DOHH2 (cell line): ENCODE measurements at regions not wholly inside any gene's neighbourhood (a gene's known extent, or its start where the extent isn't known, plus 50 kb on each side); places are given as distances from the start of the nearest gene placed in this dataset.
A peak's percentile ranks its signal among the peaks of the same experiment; 100 is the strongest.

ENCODE experiments used
- H3F3A ChIP-seq: fragments of 200-600 bp; sonication (generic), shearing (Covaris generic); 2 replicates; pipeline ENCODE4 v1.6.0; 2016; ENCODE audit warnings: antibody characterized with exemption, mild to moderate bottlenecking; ENCODE audit not compliant: control insufficient read depth, insufficient read depth
- H3K27ac ChIP-seq: fragments of 200-600 bp; sonication (generic); 2 replicates; pipeline ENCODE4 v1.5.1; 2014; ENCODE audit warnings: low read depth, mild to moderate bottlenecking, low read length, moderate library complexity
- H3K27me3 ChIP-seq: fragments of 200-600 bp; sonication (generic); 2 replicates; pipeline ENCODE4 v1.6.1; 2014; ENCODE audit warnings: mild to moderate bottlenecking, low read length, mixed read lengths; ENCODE audit not compliant: control insufficient read depth
- H3K36me3 ChIP-seq: fragments of 200-600 bp; sonication (generic); 2 replicates; pipeline ENCODE4 v1.6.1; 2014; ENCODE audit warnings: mild to moderate bottlenecking, low read length, moderate library complexity, mixed read lengths; ENCODE audit not compliant: control insufficient read depth
- H3K4me1 ChIP-seq: fragments of 200-600 bp; sonication (generic); 2 replicates; pipeline ENCODE4 v1.6.1; 2014; ENCODE audit warnings: mild to moderate bottlenecking, low read length, mixed read lengths; ENCODE audit not compliant: control insufficient read depth
- H3K4me2 ChIP-seq: fragments of 200-600 bp; sonication (generic); 2 replicates; pipeline ENCODE4 v1.6.0; 2014; ENCODE audit warnings: mild to moderate bottlenecking, low read length, moderate library complexity
- H3K4me3 ChIP-seq: fragments of 200-600 bp; sonication (generic); 2 replicates; pipeline ENCODE4 v1.5.1; 2014; ENCODE audit warnings: mild to moderate bottlenecking, low read length, mixed read lengths
- H3K79me2 ChIP-seq: fragments of 200-600 bp; sonication (generic); 2 replicates; pipeline ENCODE4 v1.6.1; 2014; ENCODE audit warnings: mild to moderate bottlenecking, low read length, mixed read lengths; ENCODE audit not compliant: control insufficient read depth
- H3K9me2 ChIP-seq: fragments of 200-600 bp; sonication (generic); replicated peaks from 2 replicates; pipeline ENCODE4 v1.6.1; 2014; ENCODE audit warnings: mild to moderate bottlenecking, low read length, mixed read lengths; ENCODE audit not compliant: control insufficient read depth
- H3K9me3 ChIP-seq: fragments of 200-600 bp; sonication (generic); 2 replicates; pipeline ENCODE4 v1.6.1; 2014; ENCODE audit warnings: antibody characterized with exemption, low read length, mixed read lengths; ENCODE audit not compliant: control insufficient read depth, insufficient read depth
- H4K20me1 ChIP-seq: fragments of 200-600 bp; sonication (generic); 2 replicates; pipeline ENCODE4 v1.6.0; 2014; ENCODE audit warnings: low read depth, mild to moderate bottlenecking, antibody characterized with exemption, low read length, moderate library complexity; ENCODE audit not compliant: control insufficient read depth, insufficient read depth
- EZH2phosphoT487 ChIP-seq: fragments of 200-600 bp; sonication (generic); IDR thresholded peaks from 2 replicates; pipeline ENCODE4 v1.6.1; 2017; ENCODE audit warnings: borderline replicate concordance, mild to moderate bottlenecking, antibody characterized with exemption, low read length, moderate library complexity, mixed read lengths
- TF ChIP-seq, protein P1 (sequence below): fragments of 200-600 bp; sonication (generic); IDR thresholded peaks from one replicate; pipeline ENCODE4 v1.5.1; 2014; ENCODE audit warnings: antibody characterized with exemption, mild to moderate bottlenecking, low read depth, low read length; ENCODE audit not compliant: poor library complexity, severe bottlenecking

DNA sequence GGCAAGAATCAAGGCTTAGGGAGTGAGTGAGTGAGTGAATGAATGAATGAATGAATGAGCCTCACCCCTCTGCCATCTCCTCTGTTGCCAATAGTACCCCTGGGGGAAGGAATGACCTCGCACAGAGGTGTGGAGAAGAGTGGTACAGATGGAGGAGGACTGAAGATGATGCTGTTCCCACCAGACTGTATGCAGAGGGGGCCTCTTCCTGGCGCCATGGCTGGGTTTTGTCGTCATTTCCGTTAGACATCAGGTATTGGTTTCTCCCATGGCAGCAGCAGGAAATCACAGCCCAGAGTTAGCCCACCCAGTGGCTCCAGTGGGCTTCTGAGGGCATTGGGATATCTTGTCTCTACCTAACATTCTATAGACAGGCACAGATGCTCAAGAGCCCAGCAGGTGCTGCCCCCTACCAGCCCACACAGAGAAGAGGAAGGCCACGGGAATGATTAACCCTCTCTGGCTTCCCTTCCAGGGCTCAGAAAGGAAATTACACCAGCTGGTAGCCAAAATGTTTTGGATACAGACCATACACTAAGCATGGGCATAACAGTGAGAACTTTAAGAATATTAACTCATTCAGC, 109.8 kb upstream of the SLC6A11 start:
- no peak overlapping the region for H3K4me3 ChIP-seq
- no peaks in the 10 kb centered on the region for H3K9me2 ChIP-seq
- no peak overlapping the region for H3K27ac ChIP-seq
- H3K4me2 ChIP-seq: no peak overlapping the region
- no peaks in the 10 kb centered on the region for H3K27me3 ChIP-seq
- TF ChIP-seq EZH2phosphoT487: no peak
- TF ChIP-seq, protein P1, sequence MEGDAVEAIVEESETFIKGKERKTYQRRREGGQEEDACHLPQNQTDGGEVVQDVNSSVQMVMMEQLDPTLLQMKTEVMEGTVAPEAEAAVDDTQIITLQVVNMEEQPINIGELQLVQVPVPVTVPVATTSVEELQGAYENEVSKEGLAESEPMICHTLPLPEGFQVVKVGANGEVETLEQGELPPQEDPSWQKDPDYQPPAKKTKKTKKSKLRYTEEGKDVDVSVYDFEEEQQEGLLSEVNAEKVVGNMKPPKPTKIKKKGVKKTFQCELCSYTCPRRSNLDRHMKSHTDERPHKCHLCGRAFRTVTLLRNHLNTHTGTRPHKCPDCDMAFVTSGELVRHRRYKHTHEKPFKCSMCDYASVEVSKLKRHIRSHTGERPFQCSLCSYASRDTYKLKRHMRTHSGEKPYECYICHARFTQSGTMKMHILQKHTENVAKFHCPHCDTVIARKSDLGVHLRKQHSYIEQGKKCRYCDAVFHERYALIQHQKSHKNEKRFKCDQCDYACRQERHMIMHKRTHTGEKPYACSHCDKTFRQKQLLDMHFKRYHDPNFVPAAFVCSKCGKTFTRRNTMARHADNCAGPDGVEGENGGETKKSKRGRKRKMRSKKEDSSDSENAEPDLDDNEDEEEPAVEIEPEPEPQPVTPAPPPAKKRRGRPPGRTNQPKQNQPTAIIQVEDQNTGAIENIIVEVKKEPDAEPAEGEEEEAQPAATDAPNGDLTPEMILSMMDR: peak; percentile 30
- no peaks in the 10 kb centered on the region for H4K20me1 ChIP-seq
- no peaks in the 10 kb centered on the region for H3K9me3 ChIP-seq
- no peaks in the 10 kb centered on the region for H3K36me3 ChIP-seq
- H3K4me1 ChIP-seq: no peaks in the 10 kb centered on the region
- no peaks in the 10 kb centered on the region for H3F3A ChIP-seq
- H3K79me2 ChIP-seq: no peaks in the 10 kb centered on the region

DNA sequence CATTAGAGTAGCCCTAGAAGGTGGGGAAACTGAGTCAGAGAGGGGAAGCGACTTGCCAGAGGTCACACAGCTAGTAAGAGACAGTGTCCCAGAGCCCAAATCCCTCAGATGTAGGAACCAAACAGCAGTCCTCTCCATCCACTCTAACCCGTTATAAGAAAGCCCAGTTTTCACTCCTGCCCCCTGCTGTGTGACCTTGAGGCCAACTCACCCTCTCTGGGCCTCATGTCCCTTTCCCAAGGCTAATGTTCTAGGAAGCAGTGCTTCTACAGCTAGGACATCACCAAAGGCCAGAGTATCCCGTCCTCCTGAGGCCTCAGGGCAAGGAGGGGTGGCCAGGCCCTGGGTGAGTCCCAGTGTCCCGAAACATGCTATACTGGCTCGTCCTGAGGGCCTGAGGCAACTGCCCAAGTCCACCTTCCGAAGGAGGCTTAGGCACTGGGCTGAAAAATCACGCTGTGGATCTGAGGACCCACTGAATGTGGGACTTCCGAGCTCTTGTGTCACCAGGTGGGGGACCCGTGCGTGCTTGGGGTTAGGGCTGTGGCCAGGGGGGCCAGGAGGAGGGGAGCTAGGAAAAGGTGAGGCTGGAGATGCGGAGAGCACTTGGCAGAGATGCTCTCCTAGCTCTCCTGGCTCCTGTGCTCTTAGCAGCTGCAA, 109.2 kb upstream of the SLC6A11 start:
- H3F3A ChIP-seq: no peaks in the 10 kb centered on the region
- H3K4me3 ChIP-seq: no peak overlapping the region
- no peaks in the 10 kb centered on the region for H3K4me1 ChIP-seq
- TF ChIP-seq, protein P1: peak; percentile 1
- no peak for TF ChIP-seq EZH2phosphoT487
- H3K27ac ChIP-seq: no peak overlapping the region
- H3K79me2 ChIP-seq: no peaks in the 10 kb centered on the region
- H3K9me2 ChIP-seq: no peaks in the 10 kb centered on the region
- H3K4me2 ChIP-seq: no peak overlapping the region
- H4K20me1 ChIP-seq: no peaks in the 10 kb centered on the region
- H3K36me3 ChIP-seq: no peaks in the 10 kb centered on the region
- no peaks in the 10 kb centered on the region for H3K27me3 ChIP-seq
- no peaks in the 10 kb centered on the region for H3K9me3 ChIP-seq

DNA sequence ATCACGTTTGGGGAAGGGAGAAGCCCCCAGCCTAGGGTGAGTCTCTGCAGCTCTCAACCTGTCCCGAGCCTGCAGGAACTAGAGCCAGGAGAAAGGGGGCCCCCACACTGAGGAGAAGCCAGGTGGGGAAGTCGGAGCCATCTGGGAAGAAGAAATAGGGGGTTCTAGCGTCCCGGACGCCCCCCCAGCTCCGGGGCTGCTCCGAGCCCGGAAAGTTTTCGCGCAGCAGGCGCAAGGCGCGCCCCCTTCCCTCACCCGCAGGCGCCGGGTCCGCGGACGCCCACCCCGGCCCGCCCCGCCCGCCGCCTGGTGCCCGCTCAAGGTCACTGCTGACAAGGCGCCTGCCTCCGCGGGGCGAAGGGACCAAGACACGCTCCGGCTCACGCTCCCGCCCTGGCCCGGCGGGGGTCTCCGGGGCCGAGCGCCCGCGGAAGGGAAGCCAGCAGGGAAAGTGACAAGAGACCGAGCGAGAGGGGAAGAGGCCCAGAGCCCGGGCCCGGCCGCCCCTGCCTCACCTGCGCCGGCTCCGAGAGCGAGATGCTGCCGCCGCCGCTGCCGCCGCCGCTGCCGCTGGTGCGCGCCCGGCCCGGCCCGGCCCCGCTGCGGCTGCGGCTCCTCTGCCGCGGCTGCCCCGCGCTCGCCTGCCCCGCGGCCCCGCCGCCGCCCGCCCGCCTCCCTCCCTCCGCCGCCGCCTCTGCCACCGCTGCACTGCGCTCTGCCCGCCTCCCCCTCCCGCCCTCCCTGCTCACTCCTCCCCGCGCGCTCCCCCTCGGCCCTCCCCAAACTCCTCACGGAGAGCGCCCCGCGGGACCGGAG, 108.4 kb upstream of the SLC6A11 start:
- TF ChIP-seq, protein P1: no peak
- no peak for TF ChIP-seq EZH2phosphoT487
- Histone ChIP-seq H3K4me2 (no peak overlapping the region), H3K27ac (no peak overlapping the region), H3K9me2 (no peaks in the 10 kb centered on the region), H3K79me2 (no peaks in the 10 kb centered on the region), H3F3A (no peaks in the 10 kb centered on the region), H3K27me3 (no peaks in the 10 kb centered on the region), H3K4me3 (no peak overlapping the region), H4K20me1 (no peaks in the 10 kb centered on the region), H3K9me3 (no peaks in the 10 kb centered on the region), H3K36me3 (no peaks in the 10 kb centered on the region), H3K4me1 (no peaks in the 10 kb centered on the region)
